Stomach (tissue), 4 donors: ENCODE measurements at regions not wholly inside any gene's neighbourhood (a gene's known extent, or its start where the extent isn't known, plus 50 kb on each side); places are given as distances from the start of the nearest gene placed in this dataset.

Source experiments
- POLR2A ChIP-seq, 4 donors: fragments of 450-650 bp; IDR thresholded peaks; one replicate each; pipeline ENCODE4 v1.6.1; 2016; ENCODE audit warnings: antibody characterized with exemption in 4 of 4, control low read depth in 2 of 4, mild to moderate bottlenecking in 1 of 4, moderate library complexity in 1 of 4
- TF ChIP-seq, protein P1 (sequence below), 7 experiments: fragments of 450-650 bp in 4 of 7; fragments of 200-600 bp in 3 of 7; sonication (generic) in 3 of 7; IDR thresholded peaks; one replicate each; pipeline ENCODE4 v1.5.1; 2016 to 2019; ENCODE audit warnings: antibody characterized with exemption in 7 of 7, control low read depth in 2 of 7, mild to moderate bottlenecking in 1 of 7

DNA sequence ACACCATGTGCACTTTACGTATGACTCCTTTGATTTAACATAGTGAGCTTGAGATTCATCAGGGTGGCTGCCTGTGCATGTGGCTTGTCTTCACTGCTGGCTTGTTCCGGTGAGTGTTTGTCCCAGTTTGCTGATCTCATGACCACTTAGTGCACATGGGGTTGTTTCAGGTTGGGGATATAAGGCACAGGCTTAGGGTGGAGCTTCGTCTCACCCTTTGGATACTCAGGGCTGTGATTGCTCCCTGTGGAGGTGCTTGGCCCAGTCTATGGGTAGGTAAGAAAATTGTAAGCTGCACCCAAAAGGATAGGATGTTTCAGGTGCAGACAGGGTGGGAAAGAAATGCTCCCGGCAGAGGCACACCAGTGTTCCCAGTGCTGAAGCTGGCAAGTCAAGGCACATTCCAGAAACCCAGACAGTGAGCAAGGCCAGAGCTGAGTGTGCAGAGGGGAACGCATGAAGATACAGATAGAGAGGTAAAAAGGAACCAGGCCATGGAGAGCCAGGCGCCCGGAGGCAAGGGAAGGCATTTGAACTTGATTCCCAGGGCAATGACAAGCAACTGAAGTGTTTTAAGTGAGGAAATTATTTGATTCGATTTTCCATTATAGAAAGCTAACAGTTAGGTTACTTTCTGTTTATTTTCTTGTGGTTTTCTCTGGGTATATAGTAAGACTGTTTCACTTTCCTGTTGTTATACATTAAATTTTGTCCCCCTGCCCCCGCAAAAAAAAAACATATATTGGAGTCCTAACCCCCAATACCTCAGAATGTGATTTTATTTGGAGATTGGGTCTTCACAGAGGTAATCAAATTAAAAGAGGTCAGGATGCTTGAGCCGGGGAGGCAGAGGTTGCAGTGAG, 289.8 kb upstream of the KLF6 start:
- TF ChIP-seq, protein P1, sequence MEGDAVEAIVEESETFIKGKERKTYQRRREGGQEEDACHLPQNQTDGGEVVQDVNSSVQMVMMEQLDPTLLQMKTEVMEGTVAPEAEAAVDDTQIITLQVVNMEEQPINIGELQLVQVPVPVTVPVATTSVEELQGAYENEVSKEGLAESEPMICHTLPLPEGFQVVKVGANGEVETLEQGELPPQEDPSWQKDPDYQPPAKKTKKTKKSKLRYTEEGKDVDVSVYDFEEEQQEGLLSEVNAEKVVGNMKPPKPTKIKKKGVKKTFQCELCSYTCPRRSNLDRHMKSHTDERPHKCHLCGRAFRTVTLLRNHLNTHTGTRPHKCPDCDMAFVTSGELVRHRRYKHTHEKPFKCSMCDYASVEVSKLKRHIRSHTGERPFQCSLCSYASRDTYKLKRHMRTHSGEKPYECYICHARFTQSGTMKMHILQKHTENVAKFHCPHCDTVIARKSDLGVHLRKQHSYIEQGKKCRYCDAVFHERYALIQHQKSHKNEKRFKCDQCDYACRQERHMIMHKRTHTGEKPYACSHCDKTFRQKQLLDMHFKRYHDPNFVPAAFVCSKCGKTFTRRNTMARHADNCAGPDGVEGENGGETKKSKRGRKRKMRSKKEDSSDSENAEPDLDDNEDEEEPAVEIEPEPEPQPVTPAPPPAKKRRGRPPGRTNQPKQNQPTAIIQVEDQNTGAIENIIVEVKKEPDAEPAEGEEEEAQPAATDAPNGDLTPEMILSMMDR (IDR thresholded peaks at IDR 0.05), result no peak
- TF ChIP-seq POLR2A (IDR thresholded peaks at IDR 0.05), result no peak
